Endothelial cell of umbilical vein (primary cell): ENCODE measurements at regions not wholly inside any gene's neighbourhood (a gene's known extent, or its start where the extent isn't known, plus 50 kb on each side); places are given as distances from the start of the nearest gene placed in this dataset.

ENCODE experiments used
- BruUV-seq: library from RNA; stranded (reverse); fragments of 400-500 nt; replicated peaks from 2 replicates; lab custom pipeline; 2021; lab: Mats Ljungman, UMichigan
- CTCF ChIA-PET: fragments of 300-600, 350-600 bp; sonication (Branson Sonifier 250); formaldehyde crosslinking; loops from one replicate; lab custom pipeline; 2021; ENCODE audit warnings: antibody characterized with exemption, inconsistent platforms; lab: Charles Lee
- POLR2A ChIA-PET: fragments of 300-600, 350-600 bp; sonication (Branson Sonifier 250); formaldehyde crosslinking; loops from one replicate; lab custom pipeline; 2021; ENCODE audit warnings: antibody characterized with exemption, inconsistent platforms; lab: Charles Lee
- DNase-seq: peaks from one replicate; pipeline ENCODE4 v3.0.0-alpha.2; 2011; ENCODE audit warnings: low read depth, low spot score
- FAIRE-seq: peaks from 2 replicates; lab custom pipeline; 2011; peaks lifted over from hg19 to GRCh38; lab: Jason Lieb, UNC
- H2AFZ ChIP-seq: 2 replicates; pipeline ENCODE4 v1.6.0; 2012; ENCODE audit warnings: low read depth, low read length, control low read depth, inconsistent platforms
- H3K27ac ChIP-seq: 2 replicates; pipeline ENCODE4 v1.5.1; 2011; ENCODE audit warnings: low read depth, mild to moderate bottlenecking, control low read depth, low read length, moderate library complexity; ENCODE audit not compliant: insufficient read depth
- H3K27me3 ChIP-seq, 2 experiments: 2 replicates each; pipeline versions ENCODE4 v1.6.0 to v1.6.1; 2011; ENCODE audit warnings: low read length in 2 of 2, mixed read lengths in 1 of 2; ENCODE audit not compliant: control insufficient read depth in 2 of 2, insufficient read depth in 2 of 2
- H3K36me3 ChIP-seq, 2 experiments: 2 replicates in 1 of 2; 3 replicates in 1 of 2; pipeline ENCODE4 v1.5.1; 2011; ENCODE audit warnings: low read length in 2 of 2, mild to moderate bottlenecking in 1 of 2, moderate library complexity in 1 of 2; ENCODE audit not compliant: control insufficient read depth in 2 of 2, insufficient read depth in 2 of 2; ENCODE audit errors: extremely low read depth in 1 of 2
- H3K4me1 ChIP-seq: 3 replicates; pipeline ENCODE4 v1.5.1; 2011; ENCODE audit warnings: mild to moderate bottlenecking, low read length; ENCODE audit not compliant: control insufficient read depth, insufficient read depth; ENCODE audit errors: extremely low read depth
- H3K4me2 ChIP-seq: 2 replicates; pipeline ENCODE4 v1.6.1; 2011; ENCODE audit warnings: low read length, control low read depth, mixed read lengths; ENCODE audit not compliant: insufficient read depth
- H3K4me3 ChIP-seq, 3 experiments: fragments of 200-600 bp in 1 of 3; sonication (generic), shearing (Covaris generic) in 1 of 3; replicated peaks in 1 of 3; 2 replicates each; pipeline ENCODE4 v1.5.1; 2011 to 2016; ENCODE audit warnings: control low read depth in 3 of 3, low read length in 3 of 3, mild to moderate bottlenecking in 2 of 3, inconsistent platforms in 1 of 3, low read depth in 1 of 3, moderate library complexity in 1 of 3; ENCODE audit not compliant: insufficient read depth in 1 of 3
- H3K79me2 ChIP-seq: 2 replicates; pipeline ENCODE4 v1.6.0; 2012; ENCODE audit warnings: low read length, inconsistent platforms; ENCODE audit not compliant: control insufficient read depth, insufficient read depth
- H3K9ac ChIP-seq: replicated peaks from 2 replicates; pipeline ENCODE3; 2011; ENCODE audit warnings: low read length, control low read depth; ENCODE audit not compliant: insufficient read depth; ENCODE audit errors: extremely low read depth
- H3K9me1 ChIP-seq: replicated peaks from 3 replicates; pipeline ENCODE4 v1.6.0; 2011; ENCODE audit warnings: mild to moderate bottlenecking, low read length; ENCODE audit not compliant: control insufficient read depth, insufficient read depth; ENCODE audit errors: extremely low read depth
- H3K9me3 ChIP-seq: replicated peaks from 2 replicates; pipeline ENCODE4 v1.5.1; 2012; ENCODE audit warnings: low read length, inconsistent platforms; ENCODE audit not compliant: control insufficient read depth, insufficient read depth
- H4K20me1 ChIP-seq: replicated peaks from 2 replicates; pipeline ENCODE3; 2011; ENCODE audit warnings: mild to moderate bottlenecking, low read length; ENCODE audit not compliant: control insufficient read depth, insufficient read depth; ENCODE audit errors: extremely low read depth
- EZH2 ChIP-seq: IDR thresholded peaks from 2 replicates; pipeline ENCODE4 v1.6.1; 2012; ENCODE audit warnings: borderline replicate concordance, low read depth, mild to moderate bottlenecking, moderate library complexity, low read length, inconsistent platforms; ENCODE audit not compliant: severe bottlenecking
- FOS ChIP-seq: IDR thresholded peaks from 2 replicates; pipeline ENCODE4 v1.6.1; 2011; ENCODE audit warnings: mild to moderate bottlenecking, low read length, moderate library complexity, borderline replicate concordance; ENCODE audit not compliant: insufficient read depth
- GATA2 ChIP-seq: IDR thresholded peaks from 2 replicates; pipeline ENCODE4 v1.7.0; 2011; ENCODE audit warnings: low read depth, mild to moderate bottlenecking, moderate library complexity, mixed read lengths, low read length; ENCODE audit not compliant: insufficient read length, insufficient read depth
- JUN ChIP-seq: IDR thresholded peaks from 2 replicates; pipeline ENCODE4 v1.6.1; 2011; ENCODE audit warnings: borderline replicate concordance, low read depth; ENCODE audit not compliant: insufficient read length, insufficient read depth
- MYC ChIP-seq: IDR thresholded peaks from one replicate; pipeline ENCODE4 v1.6.1; 2011; ENCODE audit warnings: mild to moderate bottlenecking, low read depth, low read length
- POLR2A ChIP-seq: IDR thresholded peaks from 2 replicates; pipeline ENCODE4 v1.6.1; 2012; ENCODE audit warnings: low read depth, mild to moderate bottlenecking, control low read depth, low read length
- POLR2AphosphoS5 ChIP-seq: IDR thresholded peaks from 2 replicates; pipeline ENCODE4 v1.6.1; 2012; ENCODE audit warnings: low read depth, mild to moderate bottlenecking, control low read depth, low read length, moderate library complexity; ENCODE audit not compliant: insufficient read depth
- dilution Hi-C: fragments of 300-500 bp; cut with MboI; formaldehyde crosslinking; loops from one replicate; pipeline ENCODE4 v1.15.0; 2019; ENCODE audit warnings: low sequenced_read_pairs; ENCODE audit not compliant: extremely low pct_ligation_motif_present
- intact Hi-C: fragments of 100-400 bp; cut with micrococcal nuclease; formaldehyde crosslinking; loops from one replicate; pipeline ENCODE4 v1.10.0; 2022
- TF ChIP-seq, protein P1 (sequence below): IDR thresholded peaks from 2 replicates; pipeline ENCODE4 v1.6.1; 2011; ENCODE audit not compliant: insufficient read depth, insufficient read length
- TF ChIP-seq, protein P2 (sequence below), 2 donors: IDR thresholded peaks; 1 replicate in 1 of 2; 2 replicates in 1 of 2; pipeline ENCODE4 v1.5.1; 2011; ENCODE audit warnings: low read length in 2 of 2, mild to moderate bottlenecking in 2 of 2, moderate library complexity in 2 of 2, control low read depth in 1 of 2, inconsistent platforms in 1 of 2, low read depth in 1 of 2; ENCODE audit not compliant: insufficient read depth in 1 of 2; ENCODE audit errors: extremely low read depth in 1 of 2

DNA sequence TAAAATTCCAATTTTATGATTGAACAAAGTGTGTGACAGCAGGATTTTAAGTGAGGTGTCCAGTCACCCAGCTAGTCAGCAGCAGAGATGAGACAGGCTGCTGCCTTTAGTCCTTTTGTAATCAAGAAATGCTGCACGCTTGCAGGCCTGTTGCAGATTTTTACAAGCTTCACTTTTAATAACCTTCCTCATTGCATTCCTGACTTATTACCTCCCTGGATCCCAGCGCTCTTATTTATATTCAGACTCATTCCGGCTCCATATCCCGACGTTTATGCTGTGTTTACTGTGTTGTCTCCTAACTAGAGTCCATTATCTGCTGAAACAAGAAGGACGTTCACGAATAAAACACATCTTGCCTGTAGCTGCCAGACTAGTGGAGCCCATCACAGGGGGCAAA, 442.5 kb upstream of the KLHL29 start:
- intact Hi-C loops, result no loop called here
- no peak for FAIRE-seq
- Histone ChIP-seq H3K9me3 (peaks cover 6% of the 10 kb centered on the region), H3K4me3 (no peak overlapping the region), H3K9me1 (no peaks in the 10 kb centered on the region), H3K79me2 (no peaks in the 10 kb centered on the region), H2AFZ (no peak overlapping the region), H3K27ac (no peak overlapping the region), H3K36me3 (no peaks in the 10 kb centered on the region), H4K20me1 (no peaks in the 10 kb centered on the region), H3K4me2 (no peak overlapping the region), H3K4me1 (no peaks in the 10 kb centered on the region), H3K9ac (no peak overlapping the region), H3K27me3 (no peaks in the 10 kb centered on the region)
- CTCF ChIA-PET, result no interaction called here
- no peak for TF ChIP-seq FOS
- TF ChIP-seq POLR2A, result no peak
- TF ChIP-seq, protein P1, sequence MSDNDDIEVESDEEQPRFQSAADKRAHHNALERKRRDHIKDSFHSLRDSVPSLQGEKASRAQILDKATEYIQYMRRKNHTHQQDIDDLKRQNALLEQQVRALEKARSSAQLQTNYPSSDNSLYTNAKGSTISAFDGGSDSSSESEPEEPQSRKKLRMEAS, result no peak
- TF ChIP-seq GATA2, result no peak
- TF ChIP-seq, protein P2, sequence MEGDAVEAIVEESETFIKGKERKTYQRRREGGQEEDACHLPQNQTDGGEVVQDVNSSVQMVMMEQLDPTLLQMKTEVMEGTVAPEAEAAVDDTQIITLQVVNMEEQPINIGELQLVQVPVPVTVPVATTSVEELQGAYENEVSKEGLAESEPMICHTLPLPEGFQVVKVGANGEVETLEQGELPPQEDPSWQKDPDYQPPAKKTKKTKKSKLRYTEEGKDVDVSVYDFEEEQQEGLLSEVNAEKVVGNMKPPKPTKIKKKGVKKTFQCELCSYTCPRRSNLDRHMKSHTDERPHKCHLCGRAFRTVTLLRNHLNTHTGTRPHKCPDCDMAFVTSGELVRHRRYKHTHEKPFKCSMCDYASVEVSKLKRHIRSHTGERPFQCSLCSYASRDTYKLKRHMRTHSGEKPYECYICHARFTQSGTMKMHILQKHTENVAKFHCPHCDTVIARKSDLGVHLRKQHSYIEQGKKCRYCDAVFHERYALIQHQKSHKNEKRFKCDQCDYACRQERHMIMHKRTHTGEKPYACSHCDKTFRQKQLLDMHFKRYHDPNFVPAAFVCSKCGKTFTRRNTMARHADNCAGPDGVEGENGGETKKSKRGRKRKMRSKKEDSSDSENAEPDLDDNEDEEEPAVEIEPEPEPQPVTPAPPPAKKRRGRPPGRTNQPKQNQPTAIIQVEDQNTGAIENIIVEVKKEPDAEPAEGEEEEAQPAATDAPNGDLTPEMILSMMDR (IDR thresholded peaks at IDR 0.05; ENCODE audit: extremely low read depth in 1 of 2, insufficient read depth in 1 of 2, low read depth in 1 of 2, low read length in 2 of 2), result no peak
- TF ChIP-seq EZH2, result no peak
- no peak for TF ChIP-seq MYC
- no peak for TF ChIP-seq JUN
- no peak for TF ChIP-seq POLR2AphosphoS5
- BruUV-seq, result no TSS peak
- POLR2A ChIA-PET, result no interaction called here
- dilution Hi-C loops, result no loop called here
- no peak for DNase-seq
